Effector memory CD8-positive, alpha-beta T cell (primary cell): ENCODE measurements at regions not wholly inside any gene's neighbourhood (a gene's known extent, or its start where the extent isn't known, plus 50 kb on each side); places are given as distances from the start of the nearest gene placed in this dataset.
"Not testable (repeated sequence)": the region's sequence is repeated elsewhere in the genome, so short reads cannot be mapped to it uniquely, and the experiment has no call there.

Experiments
- ATAC-seq: fragments of 150-1000 bp; cut with Tn5 transposase; replicated peaks from 2 replicates; pipeline ENCODE4 v1.10.0; 2021; ENCODE audit warnings: mild to moderate bottlenecking, moderate library complexity
- DNase-seq, 3 experiments: peaks; one replicate each; pipeline ENCODE4 v3.0.0; 2021
- H3K27ac Mint-ChIP-seq, 2 donors: one replicate each; pipeline ENCODE4 v1.8.0; 2022; ENCODE audit warnings: mild to moderate bottlenecking in 2 of 2, mixed read lengths in 2 of 2, moderate library complexity in 2 of 2
- H3K27me3 Mint-ChIP-seq, 2 donors: one replicate each; pipeline ENCODE4 v1.8.0; 2022; ENCODE audit warnings: mixed read lengths in 2 of 2
- H3K36me3 Mint-ChIP-seq: one replicate; pipeline ENCODE4 v1.8.0; 2022; ENCODE audit warnings: mild to moderate bottlenecking, moderate library complexity, mixed read lengths; ENCODE audit not compliant: insufficient read depth
- H3K4me1 Mint-ChIP-seq, 2 donors: one replicate each; pipeline ENCODE4 v1.8.0; 2022; ENCODE audit warnings: low read depth in 2 of 2, mixed read lengths in 2 of 2
- H3K4me3 Mint-ChIP-seq, 2 donors: one replicate each; pipeline ENCODE4 v1.8.0; 2022; ENCODE audit warnings: mild to moderate bottlenecking in 2 of 2, mixed read lengths in 2 of 2, moderate library complexity in 2 of 2
- H3K9me3 Mint-ChIP-seq, 2 donors: one replicate each; pipeline ENCODE4 v1.8.0; 2022; ENCODE audit warnings: mixed read lengths in 2 of 2

GRCh38 chr9:107824556-107824955 lies 335.0 kb upstream of the KLF4 start:
- peaks cover 5 to 22% of the 10 kb centered on the region in 2 donors for H3K9me3 Mint-ChIP-seq
- H3K4me1 Mint-ChIP-seq: no peaks in the 10 kb centered on the region
- no peak overlapping the region for H3K4me3 Mint-ChIP-seq
- no peak for DNase-seq
- no peaks in the 10 kb centered on the region for H3K27me3 Mint-ChIP-seq
- ATAC-seq: no peak
- no peak overlapping the region for H3K27ac Mint-ChIP-seq
- H3K36me3 Mint-ChIP-seq: no peaks in the 10 kb centered on the region

GRCh38 chr9:107819772-107820565 lies 330.4 kb upstream of the KLF4 start:
- H3K4me3 Mint-ChIP-seq: no peak overlapping the region
- peaks cover 2 to 6% of the 10 kb centered on the region in 2 donors for H3K9me3 Mint-ChIP-seq
- H3K36me3 Mint-ChIP-seq: no peaks in the 10 kb centered on the region
- DNase-seq: no peak
- H3K27ac Mint-ChIP-seq: no peak overlapping the region
- no peaks in the 10 kb centered on the region for H3K4me1 Mint-ChIP-seq
- no peaks in the 10 kb centered on the region for H3K27me3 Mint-ChIP-seq
- no peak for ATAC-seq

- not testable (repeated sequence) for H3K4me1 Mint-ChIP-seq, ATAC-seq, H3K9me3 Mint-ChIP-seq
These were observed 328.9 kb upstream of the KLF4 start for GRCh38 chr9:107818503-107818829.

GRCh38 chr9:107817595-107818502 lies 328.3 kb upstream of the KLF4 start:
- H3K4me3 Mint-ChIP-seq, H3K4me1 Mint-ChIP-seq, H3K9me3 Mint-ChIP-seq, H3K27me3 Mint-ChIP-seq, H3K27ac Mint-ChIP-seq, DNase-seq, H3K36me3 Mint-ChIP-seq, ATAC-seq: not testable (repeated sequence)

More at GRCh38 chr9:107818503-107818829, 328.9 kb upstream of the KLF4 start:
- not testable (repeated sequence) for H3K27ac Mint-ChIP-seq, H3K4me3 Mint-ChIP-seq, H3K36me3 Mint-ChIP-seq, H3K27me3 Mint-ChIP-seq, DNase-seq

GRCh38 chr9:107816561-107817021 lies 327.0 kb upstream of the KLF4 start:
- H3K27ac Mint-ChIP-seq: no peak overlapping the region
- H3K4me3 Mint-ChIP-seq: no peak overlapping the region
- H3K9me3 Mint-ChIP-seq: peaks cover 0 to 2% of the 10 kb centered on the region in 2 donors
- no peak for DNase-seq
- no peaks in the 10 kb centered on the region for H3K4me1 Mint-ChIP-seq
- ATAC-seq: no peak
- H3K27me3 Mint-ChIP-seq: no peaks in the 10 kb centered on the region
- no peaks in the 10 kb centered on the region for H3K36me3 Mint-ChIP-seq

GRCh38 chr9:107815782-107816560 lies 326.4 kb upstream of the KLF4 start:
- no peaks in the 10 kb centered on the region for H3K27me3 Mint-ChIP-seq
- no peak for ATAC-seq
- H3K4me1 Mint-ChIP-seq: no peaks in the 10 kb centered on the region
- no peak overlapping the region for H3K27ac Mint-ChIP-seq
- peaks cover 0 to 2% of the 10 kb centered on the region in 2 donors for H3K9me3 Mint-ChIP-seq
- no peaks in the 10 kb centered on the region for H3K36me3 Mint-ChIP-seq
- no peak for DNase-seq
- H3K4me3 Mint-ChIP-seq: no peak overlapping the region

GRCh38 chr9:107813287-107813686 lies 323.7 kb upstream of the KLF4 start:
- Mint-ChIP-seq H3K4me1 (peaks cover 0 to 2% of the 10 kb centered on the region in 2 donors), H3K27ac (no peak overlapping the region), H3K36me3 (no peaks in the 10 kb centered on the region), H3K9me3 (peaks cover 4 to 16% of the 10 kb centered on the region in 2 donors), H3K27me3 (no peaks in the 10 kb centered on the region), H3K4me3 (no peak overlapping the region)
- ATAC-seq (no peak), DNase-seq (no peak)

GRCh38 chr9:107810461-107810961 lies 320.9 kb upstream of the KLF4 start:
- Mint-ChIP-seq H3K9me3 (peaks cover 10 to 23% of the 10 kb centered on the region in 2 donors), H3K4me1 (peaks cover 0 to 2% of the 10 kb centered on the region in 2 donors), H3K27ac (no peak overlapping the region), H3K36me3 (no peaks in the 10 kb centered on the region), H3K4me3 (no peak overlapping the region), H3K27me3 (no peaks in the 10 kb centered on the region)
- ATAC-seq (no peak), DNase-seq (no peak)

GRCh38 chr9:107809871-107810460 lies 320.4 kb upstream of the KLF4 start:
- H3K27me3 Mint-ChIP-seq: no peaks in the 10 kb centered on the region
- no peak overlapping the region for H3K27ac Mint-ChIP-seq
- peaks cover 10 to 23% of the 10 kb centered on the region in 2 donors for H3K9me3 Mint-ChIP-seq
- DNase-seq: no peak
- no peak overlapping the region for H3K4me3 Mint-ChIP-seq
- H3K36me3 Mint-ChIP-seq: no peaks in the 10 kb centered on the region
- peaks cover 0 to 2% of the 10 kb centered on the region in 2 donors for H3K4me1 Mint-ChIP-seq
- no peak for ATAC-seq

GRCh38 chr9:107807183-107807582 lies 317.6 kb upstream of the KLF4 start:
- ATAC-seq (no peak), DNase-seq (no peak)
- Mint-ChIP-seq H3K27me3 (no peaks in the 10 kb centered on the region), H3K4me3 (no peak overlapping the region), H3K27ac (no peak overlapping the region), H3K36me3 (no peaks in the 10 kb centered on the region), H3K4me1 (peaks cover 0 to 2% of the 10 kb centered on the region in 2 donors), H3K9me3 (peaks cover 8 to 23% of the 10 kb centered on the region in 2 donors)

GRCh38 chr9:107805201-107805600 lies 315.6 kb upstream of the KLF4 start:
- Mint-ChIP-seq H3K27me3 (no peaks in the 10 kb centered on the region), H3K9me3 (peaks cover 8 to 22% of the 10 kb centered on the region in 2 donors), H3K4me1 (peaks cover 0 to 2% of the 10 kb centered on the region in 2 donors), H3K27ac (no peak overlapping the region), H3K4me3 (no peak overlapping the region), H3K36me3 (no peaks in the 10 kb centered on the region)
- DNase-seq: no peak
- no peak for ATAC-seq

- H3K4me3 Mint-ChIP-seq: no peak overlapping the region
- no peaks in the 10 kb centered on the region for H3K27me3 Mint-ChIP-seq
- H3K9me3 Mint-ChIP-seq: peaks cover 0 to 5% of the 10 kb centered on the region in 2 donors
- no peak overlapping the region for H3K27ac Mint-ChIP-seq
- DNase-seq (no peak), ATAC-seq (no peak)
- no peaks in the 10 kb centered on the region for H3K4me1 Mint-ChIP-seq
- H3K36me3 Mint-ChIP-seq: no peaks in the 10 kb centered on the region
These were observed 304.7 kb upstream of the KLF4 start for GRCh38 chr9:107794259-107794658.

- H3K9me3 Mint-ChIP-seq: peaks cover 0 to 5% of the 10 kb centered on the region in 2 donors
- no peak for DNase-seq
- no peak for ATAC-seq
These were observed 304.0 kb upstream of the KLF4 start for GRCh38 chr9:107793541-107793940.

More at GRCh38 chr9:107793541-107793940, 304.0 kb upstream of the KLF4 start:
- no peaks in the 10 kb centered on the region for H3K36me3 Mint-ChIP-seq
- no peaks in the 10 kb centered on the region for H3K27me3 Mint-ChIP-seq
- H3K4me3 Mint-ChIP-seq: no peak overlapping the region
- H3K4me1 Mint-ChIP-seq: no peaks in the 10 kb centered on the region
- no peak overlapping the region for H3K27ac Mint-ChIP-seq
